SK-N-SH (cell line): ENCODE measurements at regions not wholly inside any gene's neighbourhood (a gene's known extent, or its start where the extent isn't known, plus 50 kb on each side); places are given as distances from the start of the nearest gene placed in this dataset.
"Not testable (repeated sequence)": the region's sequence is repeated elsewhere in the genome, so short reads cannot be mapped to it uniquely, and the experiment has no call there.

Source experiments
- EP300 ChIP-seq, 2 experiments: IDR thresholded peaks; 2 replicates each; pipeline versions ENCODE4 v1.4.0 to v1.6.1; 2012; ENCODE audit warnings: borderline replicate concordance in 1 of 2, low read depth in 1 of 2, low read length in 1 of 2
- JUND ChIP-seq: IDR thresholded peaks from 2 replicates; pipeline ENCODE4 v1.4.0; 2012
- POLR2AphosphoS5 ChIP-seq: IDR thresholded peaks from 2 replicates; pipeline ENCODE4 v1.6.1; 2012; ENCODE audit warnings: low read depth, low read length
- SIN3A ChIP-seq: IDR thresholded peaks from 2 replicates; pipeline ENCODE4 v1.6.1; 2012; ENCODE audit warnings: low read depth, mild to moderate bottlenecking, low read length, moderate library complexity, borderline replicate concordance
- SMC3 ChIP-seq: IDR thresholded peaks from 2 replicates; pipeline ENCODE4 v1.6.1; 2012; ENCODE audit warnings: low read depth, low read length, improper control_type of control experiment
- TAF1 ChIP-seq: IDR thresholded peaks from 2 replicates; pipeline ENCODE4 v1.6.1; 2012; ENCODE audit warnings: low read depth, mild to moderate bottlenecking, low read length, moderate library complexity, borderline replicate concordance
- TEAD4 ChIP-seq: IDR thresholded peaks from 2 replicates; pipeline ENCODE4 v1.4.0; 2012; ENCODE audit warnings: mild to moderate bottlenecking, borderline replicate concordance; ENCODE audit not compliant: insufficient read depth
- TF ChIP-seq, protein P1 (sequence below): fragments of 200-600 bp; sonication (generic); IDR thresholded peaks from 2 replicates; pipeline ENCODE4 v1.6.1; 2017; ENCODE audit warnings: antibody characterized with exemption, mild to moderate bottlenecking, moderate library complexity
- TF ChIP-seq, protein P2 (sequence below): IDR thresholded peaks from 2 replicates; pipeline ENCODE4 v1.4.0; 2012; ENCODE audit warnings: low read depth, borderline replicate concordance

DNA sequence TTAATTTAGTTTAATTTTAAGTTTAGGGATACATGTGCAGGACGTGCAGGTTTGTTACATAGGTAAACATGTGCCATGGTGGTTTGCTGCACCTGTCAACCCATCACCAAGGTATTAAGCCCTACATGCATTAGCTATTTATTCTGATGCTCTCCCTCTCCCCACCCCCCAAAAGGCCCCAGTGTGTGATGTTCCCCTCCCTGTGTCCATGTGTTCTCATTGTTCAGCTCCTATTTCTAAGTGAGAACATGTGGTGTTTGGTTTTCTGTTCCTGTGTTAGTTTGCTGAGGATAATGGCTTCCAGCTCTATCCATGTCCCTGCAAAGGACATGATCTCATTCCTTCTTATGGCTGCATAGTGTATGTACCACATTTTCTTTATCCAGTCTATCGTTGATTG is 53.6 kb downstream of the ACTBL2 start:
- not testable (repeated sequence) for TF ChIP-seq POLR2AphosphoS5; SMC3; EP300 (IDR thresholded peaks at IDR 0.05; ENCODE audit: borderline replicate concordance in 1 of 2, low read depth in 1 of 2, low read length in 1 of 2); JUND; TAF1; TEAD4; SIN3A
- TF ChIP-seq, protein P1, sequence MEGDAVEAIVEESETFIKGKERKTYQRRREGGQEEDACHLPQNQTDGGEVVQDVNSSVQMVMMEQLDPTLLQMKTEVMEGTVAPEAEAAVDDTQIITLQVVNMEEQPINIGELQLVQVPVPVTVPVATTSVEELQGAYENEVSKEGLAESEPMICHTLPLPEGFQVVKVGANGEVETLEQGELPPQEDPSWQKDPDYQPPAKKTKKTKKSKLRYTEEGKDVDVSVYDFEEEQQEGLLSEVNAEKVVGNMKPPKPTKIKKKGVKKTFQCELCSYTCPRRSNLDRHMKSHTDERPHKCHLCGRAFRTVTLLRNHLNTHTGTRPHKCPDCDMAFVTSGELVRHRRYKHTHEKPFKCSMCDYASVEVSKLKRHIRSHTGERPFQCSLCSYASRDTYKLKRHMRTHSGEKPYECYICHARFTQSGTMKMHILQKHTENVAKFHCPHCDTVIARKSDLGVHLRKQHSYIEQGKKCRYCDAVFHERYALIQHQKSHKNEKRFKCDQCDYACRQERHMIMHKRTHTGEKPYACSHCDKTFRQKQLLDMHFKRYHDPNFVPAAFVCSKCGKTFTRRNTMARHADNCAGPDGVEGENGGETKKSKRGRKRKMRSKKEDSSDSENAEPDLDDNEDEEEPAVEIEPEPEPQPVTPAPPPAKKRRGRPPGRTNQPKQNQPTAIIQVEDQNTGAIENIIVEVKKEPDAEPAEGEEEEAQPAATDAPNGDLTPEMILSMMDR = not testable (repeated sequence)
- TF ChIP-seq, protein P2, sequence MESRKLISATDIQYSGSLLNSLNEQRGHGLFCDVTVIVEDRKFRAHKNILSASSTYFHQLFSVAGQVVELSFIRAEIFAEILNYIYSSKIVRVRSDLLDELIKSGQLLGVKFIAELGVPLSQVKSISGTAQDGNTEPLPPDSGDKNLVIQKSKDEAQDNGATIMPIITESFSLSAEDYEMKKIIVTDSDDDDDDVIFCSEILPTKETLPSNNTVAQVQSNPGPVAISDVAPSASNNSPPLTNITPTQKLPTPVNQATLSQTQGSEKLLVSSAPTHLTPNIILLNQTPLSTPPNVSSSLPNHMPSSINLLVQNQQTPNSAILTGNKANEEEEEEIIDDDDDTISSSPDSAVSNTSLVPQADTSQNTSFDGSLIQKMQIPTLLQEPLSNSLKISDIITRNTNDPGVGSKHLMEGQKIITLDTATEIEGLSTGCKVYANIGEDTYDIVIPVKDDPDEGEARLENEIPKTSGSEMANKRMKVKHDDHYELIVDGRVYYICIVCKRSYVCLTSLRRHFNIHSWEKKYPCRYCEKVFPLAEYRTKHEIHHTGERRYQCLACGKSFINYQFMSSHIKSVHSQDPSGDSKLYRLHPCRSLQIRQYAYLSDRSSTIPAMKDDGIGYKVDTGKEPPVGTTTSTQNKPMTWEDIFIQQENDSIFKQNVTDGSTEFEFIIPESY = not testable (repeated sequence)
